ENCODE measurements at regions not wholly inside any gene's neighbourhood (a gene's known extent, or its start where the extent isn't known, plus 50 kb on each side); places are given as distances from the start of the nearest gene placed in this dataset.

GRCh38 chr1:157302724-157303123, 164.5 kb upstream of the ETV3 start:
- no peak for TF ChIP-seq POLR2AphosphoS5 (IDR thresholded peaks at IDR 0.05)
- no peak for TF ChIP-seq EP300 (IDR thresholded peaks at IDR 0.05)
- no peak for TF ChIP-seq CTCF (IDR thresholded peaks at IDR 0.05)
- TF ChIP-seq POLR2A (IDR thresholded peaks at IDR 0.05) = no peak

All from upper lobe of left lung (tissue), 4 donors.